ENCODE measurements at regions not wholly inside any gene's neighbourhood (a gene's known extent, or its start where the extent isn't known, plus 50 kb on each side); places are given as distances from the start of the nearest gene placed in this dataset.

GRCh38 chr3:13148561-13149329 is 75.5 kb upstream of the IQSEC1 start:
- CTCF ChIA-PET, result no interaction called here
- TF ChIP-seq CTCF (IDR thresholded peaks at IDR 0.05; ENCODE audit: insufficient read depth, low read length, missing control alignments), result no peak
- POLR2A ChIA-PET, result no interaction called here
- no peak overlapping the region for H3K4me3 ChIP-seq (ENCODE audit: low read depth, low read length)
- no peak for DNase-seq (ENCODE audit: low read depth, low spot score)

- no peak for DNase-seq (ENCODE audit: low read depth, low spot score)
- ChIA-PET POLR2A (no interaction called here), CTCF (no interaction called here)
- TF ChIP-seq CTCF (IDR thresholded peaks at IDR 0.05; ENCODE audit: insufficient read depth, low read length, missing control alignments), result no peak
- H3K4me3 ChIP-seq (ENCODE audit: low read depth, low read length), result no peak overlapping the region
Measured at GRCh38 chr3:13148126-13148525, 74.9 kb upstream of the IQSEC1 start.

- no peak overlapping the region for H3K4me3 ChIP-seq (ENCODE audit: low read depth, low read length)
- POLR2A ChIA-PET, result no interaction called here
- CTCF ChIA-PET, result interaction anchor here (0.8 to 1.4 kb wide), 2 partner anchors 56 to 502 kb away, joined by 3 to 5 read pairs; no protein-coding TSS in a partner anchor
- no peak for TF ChIP-seq CTCF (IDR thresholded peaks at IDR 0.05; ENCODE audit: insufficient read depth, low read length, missing control alignments)
- no peak for DNase-seq (ENCODE audit: low read depth, low spot score)
Measured at GRCh38 chr3:13147344-13147743, 74.1 kb upstream of the IQSEC1 start.

GRCh38 chr3:13146643-13147143 is 73.5 kb upstream of the IQSEC1 start:
- CTCF ChIA-PET, result interaction anchor here (0.8 to 1.4 kb wide), 2 partner anchors 55 to 503 kb away, joined by 3 to 5 read pairs; no protein-coding TSS in a partner anchor
- no peak overlapping the region for H3K4me3 ChIP-seq (ENCODE audit: low read depth, low read length)
- POLR2A ChIA-PET, result no interaction called here
- no peak for TF ChIP-seq CTCF (IDR thresholded peaks at IDR 0.05; ENCODE audit: insufficient read depth, low read length, missing control alignments)
- no peak for DNase-seq (ENCODE audit: low read depth, low spot score)

- CTCF ChIA-PET, result interaction anchor here (1.4 kb wide), 1 partner anchor 54 kb away, joined by 5 read pairs; no protein-coding TSS in a partner anchor
- no peak for DNase-seq (ENCODE audit: low read depth, low spot score)
- no peak overlapping the region for H3K4me3 ChIP-seq (ENCODE audit: low read depth, low read length)
- POLR2A ChIA-PET, result no interaction called here
- TF ChIP-seq CTCF (IDR thresholded peaks at IDR 0.05; ENCODE audit: insufficient read depth, low read length, missing control alignments), result no peak
Measured at GRCh38 chr3:13145826-13146642, 72.8 kb upstream of the IQSEC1 start.
